HepG2 (cell line): ENCODE measurements at regions not wholly inside any gene's neighbourhood (a gene's known extent, or its start where the extent isn't known, plus 50 kb on each side); places are given as distances from the start of the nearest gene placed in this dataset.
A peak's percentile ranks its signal among the peaks of the same experiment; 100 is the strongest.

ENCODE experiments used
- ATAC-seq: fragments of 200-7000 bp; cut with Tn5 transposase; 3 replicates; pipeline ENCODE4 v1.9.1; 2020; ENCODE audit warnings: mild to moderate bottlenecking, moderate library complexity
- BruUV-seq: library from RNA; stranded (reverse); fragments of 400-500 nt; replicated peaks from 2 replicates; lab custom pipeline; 2021; lab: Mats Ljungman, UMichigan
- CTCF ChIA-PET: fragments of 300-600 bp; formaldehyde crosslinking; extraction: SDS; loops from one replicate; lab custom pipeline; 2021; ENCODE audit warnings: low total read pairs, inconsistent platforms, low intra/inter-chr PET ratio; lab: Yijun Ruan, JAX
- POLR2A ChIA-PET: fragments of 350-600 bp; sonication (Branson Sonifier 250); formaldehyde crosslinking; loops from one replicate; lab custom pipeline; 2020; ENCODE audit warnings: antibody characterized with exemption, inconsistent platforms; lab: Yijun Ruan, JAX
- DNase-seq: peaks from one replicate; pipeline ENCODE4 v3.0.0-alpha.2; 2015; ENCODE audit warnings: low spot score
- FAIRE-seq: peaks from 3 replicates; lab custom pipeline; 2011; peaks lifted over from hg19 to GRCh38; lab: Jason Lieb, UNC
- H2AFZ ChIP-seq: one replicate; pipeline ENCODE4 v1.6.1; 2011; ENCODE audit warnings: low read length, inconsistent platforms
- H3K27ac ChIP-seq: fragments of 300-600 bp; 3 replicates; pipeline ENCODE4 v1.8.0; 2011; ENCODE audit warnings: mixed run types, mild to moderate bottlenecking, mixed read lengths, low read length, inconsistent platforms; ENCODE audit not compliant: insufficient read depth; ENCODE audit errors: extremely low read length
- H3K27me3 ChIP-seq, 2 experiments: fragments of 200-600 bp in 1 of 2; 2 replicates in 1 of 2; 3 replicates in 1 of 2; pipeline versions ENCODE4 v1.6.0 to v1.8.0; 2011; ENCODE audit warnings: low read length in 2 of 2, mild to moderate bottlenecking in 2 of 2, moderate library complexity in 2 of 2, inconsistent platforms in 1 of 2; ENCODE audit not compliant: insufficient read depth in 2 of 2, control insufficient read depth in 1 of 2
- H3K36me3 ChIP-seq, 2 experiments: fragments of 200-600 bp in 1 of 2; replicated peaks in 1 of 2; 2 replicates in 1 of 2; 3 replicates in 1 of 2; pipeline versions ENCODE4 v1.5.1 to v1.8.0; 2011; ENCODE audit warnings: low read length in 2 of 2, inconsistent platforms in 1 of 2; ENCODE audit not compliant: insufficient read depth in 2 of 2, control insufficient read depth in 1 of 2
- H3K4me1 ChIP-seq: 2 replicates; pipeline ENCODE4 v1.5.1; 2012; ENCODE audit warnings: low read length, inconsistent platforms; ENCODE audit not compliant: insufficient read depth
- H3K4me2 ChIP-seq: 2 replicates; pipeline ENCODE4 v1.6.0; 2011; ENCODE audit warnings: low read depth, low read length, inconsistent platforms
- H3K4me3 ChIP-seq, 3 experiments: fragments of 200-600 bp in 1 of 3; sonication (generic), shearing (Covaris generic) in 1 of 3; replicated peaks in 1 of 3; 2 replicates each; pipeline ENCODE4 v1.5.1; 2011 to 2016; ENCODE audit warnings: low read length in 3 of 3, inconsistent platforms in 2 of 3, low read depth in 2 of 3, mild to moderate bottlenecking in 2 of 3, control low read depth in 1 of 3, mixed read lengths in 1 of 3; ENCODE audit not compliant: insufficient read depth in 1 of 3
- H3K79me2 ChIP-seq: one replicate; pipeline ENCODE4 v1.6.1; 2011; ENCODE audit warnings: low read length, inconsistent platforms; ENCODE audit not compliant: insufficient read depth
- H3K9ac ChIP-seq: 2 replicates; pipeline ENCODE4 v1.6.0; 2011; ENCODE audit warnings: mild to moderate bottlenecking, low read depth, low read length, inconsistent platforms; ENCODE audit not compliant: insufficient read depth
- H3K9me3 ChIP-seq: 2 replicates; pipeline ENCODE4 v1.5.1; 2012; ENCODE audit warnings: mild to moderate bottlenecking, low read length
- H4K20me1 ChIP-seq: 2 replicates; pipeline ENCODE4 v1.6.0; 2011; ENCODE audit warnings: inconsistent platforms, mild to moderate bottlenecking, low read length, moderate library complexity; ENCODE audit not compliant: insufficient read depth
- KIAA2018 ChIP-seq: sonication (generic); formaldehyde crosslinking; IDR thresholded peaks from 2 replicates; pipeline ENCODE4 v1.5.0; 2020; ENCODE audit warnings: mild to moderate bottlenecking, missing genetic modification reagents, borderline replicate concordance
- ZNF207 ChIP-seq: fragments of 450-650 bp; IDR thresholded peaks from 2 replicates; pipeline ENCODE4 v1.6.1; 2016; ENCODE audit warnings: antibody characterized with exemption, borderline replicate concordance
- ZNF264 ChIP-seq: sonication (generic); formaldehyde crosslinking; IDR thresholded peaks from 2 replicates; pipeline ENCODE4 v1.4.0; 2020; ENCODE audit warnings: missing genetic modification reagents
- ZNF3 ChIP-seq: IDR thresholded peaks from 2 replicates; pipeline ENCODE4 v1.7.0; 2017; ENCODE audit warnings: inconsistent platforms
- ZNF678 ChIP-seq: sonication (generic); formaldehyde crosslinking; IDR thresholded peaks from 2 replicates; pipeline ENCODE4 v1.4.0; 2020; ENCODE audit warnings: mild to moderate bottlenecking, missing genetic modification reagents
- ZNF713 ChIP-seq: sonication (generic); formaldehyde crosslinking; IDR thresholded peaks from 2 replicates; pipeline ENCODE4 v1.4.0; 2020; ENCODE audit warnings: mild to moderate bottlenecking, missing genetic modification reagents
- ZNF790 ChIP-seq: sonication (generic); formaldehyde crosslinking; IDR thresholded peaks from 2 replicates; pipeline ENCODE4 v1.8.0; 2022; ENCODE audit warnings: missing genetic modification reagents, mild to moderate bottlenecking, borderline replicate concordance
- in situ Hi-C: cut with HindIII; loops from 2 replicates; pipeline ENCODE4 v1.10.0; 2017; ENCODE audit warnings: low pct_unique_long_range_greater_than_20kb; ENCODE audit not compliant: extremely low pct_ligation_motif_present
- intact Hi-C: fragments of 100-400 bp; cut with micrococcal nuclease; formaldehyde crosslinking; loops from one replicate; pipeline ENCODE4 v1.10.0; 2022; ENCODE audit not compliant: unreplicated experiment

GRCh38 chr6:134529921-134530320 lies 212.0 kb upstream of the SGK1 start (continued):
- TF ChIP-seq KIAA2018 (CRISPR knock-in tag) (no peak), ZNF790 (no peak), ZNF207 (no peak), ZNF678 (no peak)
- TF ChIP-seq, all 625 proteins: peak for 155

DNA sequence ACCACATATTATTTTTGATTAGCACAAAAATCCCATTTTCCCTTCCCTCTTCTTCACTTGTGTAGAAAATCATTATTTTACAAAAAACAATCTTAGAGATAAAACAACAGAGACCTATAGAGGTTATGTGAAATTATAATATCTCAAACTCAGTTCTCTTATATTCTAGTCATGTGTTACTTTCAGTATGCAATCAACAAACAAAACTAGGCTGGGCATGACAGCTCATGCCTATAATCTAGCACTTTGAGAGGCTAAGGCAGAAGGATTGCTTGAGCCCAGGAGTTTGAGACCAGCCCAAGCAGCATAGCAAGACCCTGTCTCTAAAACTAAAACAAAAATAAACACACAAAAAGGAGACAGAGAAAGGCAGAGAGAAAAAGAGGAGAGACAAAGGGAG lies 211.4 kb upstream of the SGK1 start:
- H2AFZ ChIP-seq: no peak overlapping the region
- H3K36me3 ChIP-seq: no peaks in the 10 kb centered on the region
- intact Hi-C loops: no loop called here
- BruUV-seq: no TSS peak
- peaks cover 21% of the 10 kb centered on the region for H3K4me1 ChIP-seq
- no peaks in the 10 kb centered on the region for H3K27me3 ChIP-seq
- H3K9me3 ChIP-seq: no peaks in the 10 kb centered on the region
- H3K27ac ChIP-seq: no peak overlapping the region
- ChIA-PET CTCF (no interaction called here), POLR2A (no interaction called here)
- no peaks in the 10 kb centered on the region for H3K79me2 ChIP-seq
- no peak overlapping the region for H3K9ac ChIP-seq
- ATAC-seq: no peak
- FAIRE-seq: no peak
- TF ChIP-seq ZNF713 (no peak), ZNF3 (CRISPR knock-in tag) (peak; percentile 84), ZNF264 (CRISPR knock-in tag) (no peak)
- TF ChIP-seq, all 625 proteins: peak for 1
- H4K20me1 ChIP-seq: no peaks in the 10 kb centered on the region
- H3K4me3 ChIP-seq: no peak overlapping the region
- DNase-seq: no peak
- in situ Hi-C loops: no loop called here
- peak overlapping the region; percentile 1; the same call in 1 of the 2 replicates for H3K4me2 ChIP-seq
